Upper lobe of right lung (tissue), 1 donor: ENCODE measurements at regions not wholly inside any gene's neighbourhood (a gene's known extent, or its start where the extent isn't known, plus 50 kb on each side); places are given as distances from the start of the nearest gene placed in this dataset.

Experiments used
- ATAC-seq: fragments of 200-7000 bp; cut with Tn5 transposase; one replicate; pipeline ENCODE4 v1.9.1; 2020; ENCODE audit warnings: mild to moderate bottlenecking, moderate library complexity
- DNase-seq: peaks from one replicate; pipeline ENCODE4 v3.0.0-alpha.2; 2020
- H3K27ac ChIP-seq: fragments of 200-600 bp; one replicate; pipeline ENCODE4 v1.8.0; 2022
- H3K27me3 ChIP-seq: fragments of 200-600 bp; one replicate; pipeline ENCODE4 v1.8.0; 2022; ENCODE audit warnings: mild to moderate bottlenecking
- H3K36me3 ChIP-seq: fragments of 200-600 bp; one replicate; pipeline ENCODE4 v1.8.0; 2022
- H3K4me1 ChIP-seq: fragments of 200-600 bp; one replicate; pipeline ENCODE4 v1.8.0; 2022
- H3K4me3 ChIP-seq: fragments of 200-600 bp; one replicate; pipeline ENCODE4 v1.8.0; 2022; ENCODE audit warnings: mild to moderate bottlenecking
- H3K9me3 ChIP-seq: fragments of 200-600 bp; one replicate; pipeline ENCODE4 v1.8.0; 2022
- CTCF ChIP-seq: fragments of 200-600 bp; IDR thresholded peaks from one replicate; pipeline ENCODE4 v1.8.0; 2022; ENCODE audit warnings: antibody characterized with exemption
- intact Hi-C: fragments of 100-400 bp; cut with DNase I; formaldehyde crosslinking; loops from one replicate; pipeline ENCODE4 v1.11.0; 2022
- donor health status: DM: no; HTN: yes; CAD: no; lungs with severe emphysema.

- Histone ChIP-seq H3K4me3 (no peak overlapping the region), H3K9me3 (no peaks in the 10 kb centered on the region), H3K27me3 (no peaks in the 10 kb centered on the region), H3K4me1 (no peaks in the 10 kb centered on the region), H3K27ac (no peak overlapping the region), H3K36me3 (no peaks in the 10 kb centered on the region)
- DNase-seq (no peak), ATAC-seq (no peak)
- TF ChIP-seq CTCF: no peak
- intact Hi-C loops: no loop called here
Measured at GRCh38 chr2:66684289-66684688, 249.4 kb downstream of the MEIS1 start.

- ATAC-seq (no peak), DNase-seq (no peak)
- no peaks in the 10 kb centered on the region for H3K4me1 ChIP-seq
- H3K27me3 ChIP-seq: no peaks in the 10 kb centered on the region
- H3K4me3 ChIP-seq: no peak overlapping the region
- no peak overlapping the region for H3K27ac ChIP-seq
- intact Hi-C loops: no loop called here
- TF ChIP-seq CTCF: no peak
- no peaks in the 10 kb centered on the region for H3K9me3 ChIP-seq
- H3K36me3 ChIP-seq: no peaks in the 10 kb centered on the region
Measured at GRCh38 chr2:66686755-66687154, 251.8 kb downstream of the MEIS1 start.

GRCh38 chr2:66688951-66689350, 254.0 kb downstream of the MEIS1 start:
- Histone ChIP-seq H3K27ac (no peak overlapping the region), H3K4me1 (no peaks in the 10 kb centered on the region), H3K27me3 (no peaks in the 10 kb centered on the region), H3K9me3 (no peaks in the 10 kb centered on the region), H3K36me3 (no peaks in the 10 kb centered on the region), H3K4me3 (no peak overlapping the region)
- DNase-seq: no peak
- intact Hi-C loops: no loop called here
- no peak for TF ChIP-seq CTCF
- no peak for ATAC-seq

GRCh38 chr2:66689456-66690051, 254.6 kb downstream of the MEIS1 start:
- no peak for DNase-seq
- ATAC-seq: no peak
- intact Hi-C loops: loop anchor here (10.0 kb wide), 1 partner anchor 245 kb away; no protein-coding TSS in a partner anchor
- no peaks in the 10 kb centered on the region for H3K27me3 ChIP-seq
- H3K4me3 ChIP-seq: no peak overlapping the region
- no peaks in the 10 kb centered on the region for H3K4me1 ChIP-seq
- H3K36me3 ChIP-seq: no peaks in the 10 kb centered on the region
- H3K27ac ChIP-seq: peak overlapping the region; percentile 48
- no peak for TF ChIP-seq CTCF
- H3K9me3 ChIP-seq: no peaks in the 10 kb centered on the region

- TF ChIP-seq CTCF: no peak
- ATAC-seq (no peak), DNase-seq (no peak)
- H3K36me3 ChIP-seq: no peaks in the 10 kb centered on the region
- no peaks in the 10 kb centered on the region for H3K4me1 ChIP-seq
- H3K27ac ChIP-seq: peak overlapping the region; percentile 68
- intact Hi-C loops: loop anchor here (10.0 kb wide), 1 partner anchor 246 kb away; no protein-coding TSS in a partner anchor
- H3K4me3 ChIP-seq: peak overlapping the region; percentile 34
- no peaks in the 10 kb centered on the region for H3K9me3 ChIP-seq
- H3K27me3 ChIP-seq: no peaks in the 10 kb centered on the region
Measured at GRCh38 chr2:66691031-66691965, 256.4 kb downstream of the MEIS1 start.
